GM12872 (cell line): ENCODE measurements at regions not wholly inside any gene's neighbourhood (a gene's known extent, or its start where the extent isn't known, plus 50 kb on each side); places are given as distances from the start of the nearest gene placed in this dataset.

ENCODE experiments used
- CTCF ChIP-seq: IDR thresholded peaks from 3 replicates; pipeline ENCODE4 v1.5.1; 2011; ENCODE audit warnings: low read depth, mild to moderate bottlenecking, low read length, moderate library complexity; ENCODE audit not compliant: insufficient read depth

GRCh38 chr2:177037569-177037968 lies 175.0 kb upstream of the HNRNPA3 start:
- no peak for TF ChIP-seq CTCF

GRCh38 chr2:177038787-177039484 lies 173.7 kb upstream of the HNRNPA3 start:
- TF ChIP-seq CTCF, result no peak

GRCh38 chr2:177042311-177042710 lies 170.3 kb upstream of the HNRNPA3 start:
- TF ChIP-seq CTCF, result no peak

- no peak for TF ChIP-seq CTCF
Measured at GRCh38 chr2:177044671-177045070, 167.9 kb upstream of the HNRNPA3 start.

GRCh38 chr2:177048981-177049380 lies 163.6 kb upstream of the HNRNPA3 start:
- TF ChIP-seq CTCF, result no peak

GRCh38 chr2:177051278-177051677 lies 161.3 kb upstream of the HNRNPA3 start:
- TF ChIP-seq CTCF, result no peak

GRCh38 chr2:177052471-177052870 lies 160.1 kb upstream of the HNRNPA3 start:
- no peak for TF ChIP-seq CTCF
